HCT116 (cell line): ENCODE measurements at regions not wholly inside any gene's neighbourhood (a gene's known extent, or its start where the extent isn't known, plus 50 kb on each side); places are given as distances from the start of the nearest gene placed in this dataset.

Experiments used
- ATAC-seq: fragments of 200-7000 bp; cut with Tn5 transposase; 2 replicates; pipeline ENCODE4 v1.9.1; 2020; ENCODE audit warnings: mild to moderate bottlenecking, moderate library complexity
- BruUV-seq: library from RNA; stranded (reverse); fragments of 400-500 nt; replicated peaks from 2 replicates; lab custom pipeline; 2021; lab: Mats Ljungman, UMichigan
- CTCF ChIA-PET: fragments of 300-600 bp; sonication (Branson Sonifier 250); formaldehyde crosslinking; loops from one replicate; lab custom pipeline; 2021; ENCODE audit warnings: antibody characterized with exemption; lab: Charles Lee
- POLR2A ChIA-PET: fragments of 300-600, 350-600 bp; sonication (Branson Sonifier 250); formaldehyde crosslinking; loops from one replicate; lab custom pipeline; 2021; ENCODE audit warnings: antibody characterized with exemption; lab: Charles Lee
- RAD21 ChIA-PET, 2 experiments: fragments of 300-600 bp; sonication (Branson Sonifier 250); formaldehyde crosslinking; loops; one replicate each; lab custom pipeline; 2023; ENCODE audit warnings: low total read pairs in 2 of 2; ENCODE audit not compliant: uncharacterized antibody in 2 of 2, unreplicated experiment in 2 of 2, low non-redundant PET in 1 of 2; lab: Charles Lee
- DNase-seq: peaks from one replicate; pipeline ENCODE4 v3.0.0-alpha.2; 2010; ENCODE audit warnings: low read depth, low spot score
- H2AFZ ChIP-seq: fragments of 200-600 bp; shearing (Covaris generic), sonication (generic); 2 replicates; pipeline ENCODE4 v1.6.1; 2017; ENCODE audit warnings: low read depth, mixed run types, mixed read lengths, antibody characterized with exemption, low read length; ENCODE audit not compliant: poor library complexity, severe bottlenecking
- H3K27ac ChIP-seq: 2 replicates; pipeline ENCODE4 v1.5.1; 2012; ENCODE audit warnings: low read depth, low read length
- H3K27me3 ChIP-seq: fragments of 200-600 bp; sonication (generic); 2 replicates; pipeline ENCODE4 v1.6.1; 2016; ENCODE audit warnings: mixed run types, low read length, mixed read lengths; ENCODE audit not compliant: insufficient read depth
- H3K36me3 ChIP-seq, 2 experiments: fragments of 200-500 bp in 1 of 2; fragments of 200-600 bp in 1 of 2; sonication (Bioruptor generic) in 1 of 2; sonication (generic) in 1 of 2; 2 replicates each; pipeline versions ENCODE4 v1.5.1 to v1.6.1; 2014 to 2016; ENCODE audit warnings: low read length in 2 of 2, inconsistent platforms in 1 of 2, mixed read lengths in 1 of 2, mixed run types in 1 of 2; ENCODE audit not compliant: insufficient read depth in 2 of 2, control insufficient read depth in 1 of 2
- H3K4me1 ChIP-seq, 2 experiments: fragments of 200-600 bp in 1 of 2; sonication (generic) in 1 of 2; 2 replicates each; pipeline versions ENCODE4 v1.5.1 to v1.6.1; 2012 to 2017; ENCODE audit warnings: low read length in 2 of 2, inconsistent platforms in 1 of 2, mild to moderate bottlenecking in 1 of 2, mixed read lengths in 1 of 2, mixed run types in 1 of 2, moderate library complexity in 1 of 2; ENCODE audit not compliant: insufficient read depth in 2 of 2, control insufficient read depth in 1 of 2
- H3K4me2 ChIP-seq: fragments of 200-600 bp; sonication (generic); 2 replicates; pipeline ENCODE4 v1.6.1; 2017; ENCODE audit warnings: mixed run types, low read length, mixed read lengths
- H3K4me3 ChIP-seq, 2 experiments: fragments of 200-600 bp in 1 of 2; sonication (generic) in 1 of 2; replicated peaks in 1 of 2; 2 replicates each; pipeline ENCODE4 v1.5.1; 2011 to 2016; ENCODE audit warnings: low read length in 2 of 2, control low read depth in 1 of 2, low read depth in 1 of 2, mild to moderate bottlenecking in 1 of 2, mixed read lengths in 1 of 2, mixed run types in 1 of 2
- H3K79me2 ChIP-seq: fragments of 200-600 bp; sonication (generic); 2 replicates; pipeline ENCODE4 v1.6.1; 2017; ENCODE audit warnings: mild to moderate bottlenecking, mixed run types, low read length, moderate library complexity, mixed read lengths; ENCODE audit not compliant: insufficient read depth
- H3K9ac ChIP-seq: fragments of 200-600 bp; sonication (generic); 2 replicates; pipeline ENCODE4 v1.6.1; 2016; ENCODE audit warnings: low read length, mixed read lengths
- H3K9me2 ChIP-seq: fragments of 200-600 bp; sonication (generic), shearing (Covaris generic); 2 replicates; pipeline ENCODE4 v1.6.1; 2017; ENCODE audit warnings: mixed run types, mild to moderate bottlenecking, moderate library complexity; ENCODE audit not compliant: insufficient read depth
- H3K9me3 ChIP-seq, 2 experiments: fragments of 200-500 bp in 1 of 2; fragments of 200-600 bp in 1 of 2; sonication (Bioruptor generic) in 1 of 2; sonication (generic) in 1 of 2; 2 replicates each; pipeline ENCODE4 v1.6.1; 2014 to 2017; ENCODE audit warnings: low read length in 2 of 2, mixed read lengths in 2 of 2, inconsistent platforms in 1 of 2, low read depth in 1 of 2, mild to moderate bottlenecking in 1 of 2, mixed run types in 1 of 2, moderate library complexity in 1 of 2; ENCODE audit not compliant: control insufficient read depth in 1 of 2, insufficient read depth in 1 of 2
- H4K20me1 ChIP-seq: fragments of 200-600 bp; sonication (generic), shearing (Covaris generic); 2 replicates; pipeline ENCODE4 v1.6.1; 2017; ENCODE audit warnings: mixed run types, mild to moderate bottlenecking, moderate library complexity; ENCODE audit not compliant: insufficient read depth
- CBX3 ChIP-seq: IDR thresholded peaks from 2 replicates; pipeline ENCODE4 v1.6.1; 2012; ENCODE audit warnings: low read depth
- CEBPB ChIP-seq: IDR thresholded peaks from 2 replicates; pipeline ENCODE4 v1.6.1; 2012; ENCODE audit warnings: low read depth
- EGR1 ChIP-seq: IDR thresholded peaks from 2 replicates; pipeline ENCODE4 v1.6.1; 2012; ENCODE audit warnings: low read depth
- EZH2 ChIP-seq: fragments of 200-600 bp; sonication (generic); IDR thresholded peaks from 2 replicates; pipeline ENCODE4 v1.6.1; 2017; ENCODE audit warnings: antibody characterized with exemption, mixed run types
- FOSL1 ChIP-seq: IDR thresholded peaks from 2 replicates; pipeline ENCODE4 v1.6.1; 2012; ENCODE audit warnings: low read depth
- JUND ChIP-seq: IDR thresholded peaks from 2 replicates; pipeline ENCODE4 v1.6.1; 2012
- POLR2AphosphoS5 ChIP-seq: IDR thresholded peaks from 2 replicates; pipeline ENCODE4 v1.6.1; 2011; ENCODE audit warnings: mild to moderate bottlenecking, low read depth, low read length, moderate library complexity
- SIN3A ChIP-seq: IDR thresholded peaks from 2 replicates; pipeline ENCODE4 v1.6.1; 2012; ENCODE audit warnings: low read depth
- SRF ChIP-seq: IDR thresholded peaks from 2 replicates; pipeline ENCODE4 v1.6.1; 2012; ENCODE audit warnings: low read depth
- intact Hi-C: fragments of 100-400 bp; cut with micrococcal nuclease; formaldehyde crosslinking; loops from 2 replicates; pipeline ENCODE4 v1.10.0; 2022
- TF ChIP-seq, protein P1 (sequence below): IDR thresholded peaks from 2 replicates; pipeline ENCODE4 v1.6.1; 2012
- TF ChIP-seq, protein P2 (sequence below), 3 experiments: fragments of 200-600 bp in 1 of 3; sonication (generic) in 1 of 3; IDR thresholded peaks in 2 of 3; conservative IDR thresholded peaks in 1 of 3; 2 replicates each; pipeline ENCODE4 v1.5.1; 2012 to 2017; ENCODE audit warnings: low read depth in 2 of 3, low read length in 2 of 3, antibody characterized with exemption in 1 of 3, borderline replicate concordance in 1 of 3, control low read depth in 1 of 3, mild to moderate bottlenecking in 1 of 3, mixed read lengths in 1 of 3, mixed run types in 1 of 3, moderate library complexity in 1 of 3; ENCODE audit not compliant: insufficient read depth in 1 of 3

DNA sequence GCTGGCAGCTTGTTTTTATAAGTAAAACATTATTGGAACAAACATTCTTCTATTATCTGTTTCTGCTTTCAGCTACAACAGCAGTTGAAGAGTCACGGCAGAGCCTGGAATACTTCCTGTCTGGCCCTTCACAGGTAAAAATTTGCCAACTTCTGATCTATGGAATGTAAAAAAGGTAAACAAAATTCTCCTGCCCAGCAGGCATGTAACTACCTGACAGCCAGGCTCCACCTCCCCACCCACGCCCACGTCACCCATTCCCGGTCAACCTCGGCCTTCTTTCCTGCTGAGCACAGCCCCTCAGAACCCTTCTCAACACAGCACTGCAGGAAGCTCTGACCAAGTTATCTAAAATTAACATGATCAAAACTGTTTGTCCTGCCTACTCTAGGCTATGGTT lies 166.0 kb downstream of the DLL1 start:
- ChIA-PET CTCF (no interaction called here), RAD21 (no interaction called here), POLR2A (no interaction called here)
- no TSS peak for BruUV-seq
- Histone ChIP-seq H3K36me3 (no peaks in the 10 kb centered on the region), H3K4me1 (peaks cover 6 to 7% of the 10 kb centered on the region in 2 experiments; a peak in 3 of 4 replicates), H3K9me3 (peaks cover 8 to 11% of the 10 kb centered on the region in 2 experiments; a peak in 3 of 4 replicates), H3K9ac (no peak overlapping the region), H3K27me3 (no peaks in the 10 kb centered on the region), H4K20me1 (no peaks in the 10 kb centered on the region), H3K4me2 (no peak overlapping the region; the same call in 1 of the 2 replicates), H3K9me2 (no peaks in the 10 kb centered on the region), H3K79me2 (no peaks in the 10 kb centered on the region), H2AFZ (no peak overlapping the region), H3K4me3 (no peak overlapping the region), H3K27ac (no peak overlapping the region)
- DNase-seq = no peak
- TF ChIP-seq POLR2AphosphoS5 (no peak), EGR1 (peak; percentile 44; the same call in 1 of the 2 replicates)
- peak; percentile 60; the same call in 1 of the 2 replicates for ATAC-seq
- intact Hi-C loops = no loop called here

DNA sequence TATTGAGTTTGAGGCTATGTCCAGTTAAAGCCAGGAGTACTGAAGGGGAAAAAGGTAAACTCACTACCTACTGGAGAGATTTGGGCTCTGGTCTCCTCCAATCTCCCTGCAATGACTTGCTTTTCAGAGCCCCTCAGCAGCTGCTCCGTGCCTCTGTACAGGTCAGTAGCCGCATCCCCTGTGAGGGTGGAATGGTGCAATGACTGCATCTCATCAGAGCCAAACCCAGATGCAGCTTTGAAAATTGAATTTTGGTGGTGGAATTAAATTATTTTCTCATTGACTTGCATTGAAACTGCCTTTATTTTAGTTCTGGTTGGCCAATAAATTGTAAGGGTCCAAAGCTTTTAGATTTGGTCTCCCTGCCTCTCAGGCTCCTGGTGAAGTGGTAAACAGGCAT lies 166.7 kb downstream of the DLL1 start:
- Histone ChIP-seq H3K4me2 (no peak overlapping the region), H3K27ac (no peak overlapping the region), H3K4me1 (peaks cover 6 to 7% of the 10 kb centered on the region in 2 experiments; a peak in 3 of 4 replicates), H3K27me3 (no peaks in the 10 kb centered on the region), H3K9ac (no peak overlapping the region), H4K20me1 (no peaks in the 10 kb centered on the region), H3K4me3 (no peak overlapping the region), H2AFZ (no peak overlapping the region), H3K79me2 (no peaks in the 10 kb centered on the region), H3K36me3 (no peaks in the 10 kb centered on the region), H3K9me3 (peaks cover 8 to 14% of the 10 kb centered on the region in 2 experiments; a peak in 3 of 4 replicates), H3K9me2 (no peaks in the 10 kb centered on the region)
- ChIA-PET CTCF (no interaction called here), POLR2A (no interaction called here), RAD21 (no interaction called here)
- no peak for ATAC-seq
- no peak for DNase-seq
- intact Hi-C loops = no loop called here
- BruUV-seq = no TSS peak
- TF ChIP-seq CBX3 (no peak), CEBPB (no peak), EGR1 (no peak), JUND (no peak), SIN3A (no peak), SRF (no peak), EZH2 (no peak), FOSL1 (no peak)
- TF ChIP-seq, protein P1, sequence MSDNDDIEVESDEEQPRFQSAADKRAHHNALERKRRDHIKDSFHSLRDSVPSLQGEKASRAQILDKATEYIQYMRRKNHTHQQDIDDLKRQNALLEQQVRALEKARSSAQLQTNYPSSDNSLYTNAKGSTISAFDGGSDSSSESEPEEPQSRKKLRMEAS = no peak
- TF ChIP-seq, protein P2, sequence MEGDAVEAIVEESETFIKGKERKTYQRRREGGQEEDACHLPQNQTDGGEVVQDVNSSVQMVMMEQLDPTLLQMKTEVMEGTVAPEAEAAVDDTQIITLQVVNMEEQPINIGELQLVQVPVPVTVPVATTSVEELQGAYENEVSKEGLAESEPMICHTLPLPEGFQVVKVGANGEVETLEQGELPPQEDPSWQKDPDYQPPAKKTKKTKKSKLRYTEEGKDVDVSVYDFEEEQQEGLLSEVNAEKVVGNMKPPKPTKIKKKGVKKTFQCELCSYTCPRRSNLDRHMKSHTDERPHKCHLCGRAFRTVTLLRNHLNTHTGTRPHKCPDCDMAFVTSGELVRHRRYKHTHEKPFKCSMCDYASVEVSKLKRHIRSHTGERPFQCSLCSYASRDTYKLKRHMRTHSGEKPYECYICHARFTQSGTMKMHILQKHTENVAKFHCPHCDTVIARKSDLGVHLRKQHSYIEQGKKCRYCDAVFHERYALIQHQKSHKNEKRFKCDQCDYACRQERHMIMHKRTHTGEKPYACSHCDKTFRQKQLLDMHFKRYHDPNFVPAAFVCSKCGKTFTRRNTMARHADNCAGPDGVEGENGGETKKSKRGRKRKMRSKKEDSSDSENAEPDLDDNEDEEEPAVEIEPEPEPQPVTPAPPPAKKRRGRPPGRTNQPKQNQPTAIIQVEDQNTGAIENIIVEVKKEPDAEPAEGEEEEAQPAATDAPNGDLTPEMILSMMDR (IDR thresholded peaks at IDR 0.05 in 2 of 3, conservative IDR thresholded peaks at IDR 0.05 in 1 of 3; ENCODE audit: borderline replicate concordance in 1 of 3, insufficient read depth in 1 of 3, low read depth in 2 of 3, low read length in 2 of 3) = no peak
